ENCODE measurements at regions not wholly inside any gene's neighbourhood (a gene's known extent, or its start where the extent isn't known, plus 50 kb on each side); places are given as distances from the start of the nearest gene placed in this dataset.

- Histone ChIP-seq H3K27me3 (ENCODE audit: control insufficient read depth, insufficient read depth, low read length) (no peaks in the 10 kb centered on the region), H3K4me3 (ENCODE audit: low read length) (no peak overlapping the region), H3K27ac (ENCODE audit: low read length) (no peak overlapping the region), H3K9me3 (ENCODE audit: control insufficient read depth, insufficient read depth, low read length) (no peaks in the 10 kb centered on the region), H3K36me3 (ENCODE audit: control insufficient read depth, insufficient read depth, low read length) (no peaks in the 10 kb centered on the region), H3K4me1 (ENCODE audit: control insufficient read depth, insufficient read depth, low read length) (no peaks in the 10 kb centered on the region)
- DNase-seq (ENCODE audit: low read depth, low spot score): no peak
- no CpG with 5 or more reads among the region's 8 CpGs for WGBS (ENCODE audit: insufficient coverage, insufficient read length)
Observed at GRCh38 chr6:14699803-14700601, 545.9 kb upstream of the JARID2 start.

GRCh38 chr6:14701946-14702345 lies 543.9 kb upstream of the JARID2 start:
- no peak overlapping the region for H3K4me3 ChIP-seq (ENCODE audit: low read length)
- WGBS (ENCODE audit: insufficient coverage, insufficient read length): no CpG with 5 or more reads among the region's 4 CpGs

GRCh38 chr6:14702678-14703077 lies 543.2 kb upstream of the JARID2 start:
- no peak for DNase-seq (ENCODE audit: low read depth, low spot score)
- no peaks in the 10 kb centered on the region for H3K4me1 ChIP-seq (ENCODE audit: control insufficient read depth, insufficient read depth, low read length)
- no peaks in the 10 kb centered on the region for H3K27me3 ChIP-seq (ENCODE audit: control insufficient read depth, insufficient read depth, low read length)
- no peaks in the 10 kb centered on the region for H3K9me3 ChIP-seq (ENCODE audit: control insufficient read depth, insufficient read depth, low read length)
- WGBS (ENCODE audit: insufficient coverage, insufficient read length): no CpG with 5 or more reads among the region's 5 CpGs
- no peak overlapping the region for H3K27ac ChIP-seq (ENCODE audit: low read length)
- no peaks in the 10 kb centered on the region for H3K36me3 ChIP-seq (ENCODE audit: control insufficient read depth, insufficient read depth, low read length)
- no peak overlapping the region for H3K4me3 ChIP-seq (ENCODE audit: low read length)

More at GRCh38 chr6:14701946-14702345, 543.9 kb upstream of the JARID2 start:
- no peaks in the 10 kb centered on the region for H3K9me3 ChIP-seq (ENCODE audit: control insufficient read depth, insufficient read depth, low read length)
- H3K36me3 ChIP-seq (ENCODE audit: control insufficient read depth, insufficient read depth, low read length): no peaks in the 10 kb centered on the region
- no peak for DNase-seq (ENCODE audit: low read depth, low spot score)
- no peaks in the 10 kb centered on the region for H3K4me1 ChIP-seq (ENCODE audit: control insufficient read depth, insufficient read depth, low read length)
- H3K27me3 ChIP-seq (ENCODE audit: control insufficient read depth, insufficient read depth, low read length): no peaks in the 10 kb centered on the region
- H3K27ac ChIP-seq (ENCODE audit: low read length): no peak overlapping the region

GRCh38 chr6:14703586-14703985 lies 542.3 kb upstream of the JARID2 start:
- Histone ChIP-seq H3K9me3 (ENCODE audit: control insufficient read depth, insufficient read depth, low read length) (no peaks in the 10 kb centered on the region), H3K36me3 (ENCODE audit: control insufficient read depth, insufficient read depth, low read length) (no peaks in the 10 kb centered on the region), H3K4me3 (ENCODE audit: low read length) (no peak overlapping the region), H3K27ac (ENCODE audit: low read length) (no peak overlapping the region), H3K27me3 (ENCODE audit: control insufficient read depth, insufficient read depth, low read length) (no peaks in the 10 kb centered on the region), H3K4me1 (ENCODE audit: control insufficient read depth, insufficient read depth, low read length) (no peaks in the 10 kb centered on the region)
- no CpG with 5 or more reads among the region's 5 CpGs for WGBS (ENCODE audit: insufficient coverage, insufficient read length)
- DNase-seq (ENCODE audit: low read depth, low spot score): no peak

GRCh38 chr6:14704383-14705271 lies 541.2 kb upstream of the JARID2 start:
- DNase-seq (ENCODE audit: low read depth, low spot score): no peak

GRCh38 chr6:14705841-14706377 lies 540.0 kb upstream of the JARID2 start:
- Histone ChIP-seq H3K27me3 (ENCODE audit: control insufficient read depth, insufficient read depth, low read length) (no peaks in the 10 kb centered on the region), H3K4me3 (ENCODE audit: low read length) (no peak overlapping the region), H3K4me1 (ENCODE audit: control insufficient read depth, insufficient read depth, low read length) (no peaks in the 10 kb centered on the region), H3K36me3 (ENCODE audit: control insufficient read depth, insufficient read depth, low read length) (no peaks in the 10 kb centered on the region), H3K9me3 (ENCODE audit: control insufficient read depth, insufficient read depth, low read length) (no peaks in the 10 kb centered on the region), H3K27ac (ENCODE audit: low read length) (no peak overlapping the region)
- DNase-seq (ENCODE audit: low read depth, low spot score): no peak
- WGBS (ENCODE audit: insufficient coverage, insufficient read length): no CpG with 5 or more reads among the region's 4 CpGs

More at GRCh38 chr6:14704383-14705271, 541.2 kb upstream of the JARID2 start:
- H3K4me1 ChIP-seq (ENCODE audit: control insufficient read depth, insufficient read depth, low read length): no peaks in the 10 kb centered on the region
- H3K9me3 ChIP-seq (ENCODE audit: control insufficient read depth, insufficient read depth, low read length): no peaks in the 10 kb centered on the region
- no peak overlapping the region for H3K27ac ChIP-seq (ENCODE audit: low read length)
- H3K4me3 ChIP-seq (ENCODE audit: low read length): no peak overlapping the region
- H3K27me3 ChIP-seq (ENCODE audit: control insufficient read depth, insufficient read depth, low read length): no peaks in the 10 kb centered on the region
- WGBS (ENCODE audit: insufficient coverage, insufficient read length): no CpG with 5 or more reads among the region's 10 CpGs
- no peaks in the 10 kb centered on the region for H3K36me3 ChIP-seq (ENCODE audit: control insufficient read depth, insufficient read depth, low read length)

GRCh38 chr6:14706378-14706929 lies 539.4 kb upstream of the JARID2 start:
- no peaks in the 10 kb centered on the region for H3K36me3 ChIP-seq (ENCODE audit: control insufficient read depth, insufficient read depth, low read length)
- no peaks in the 10 kb centered on the region for H3K4me1 ChIP-seq (ENCODE audit: control insufficient read depth, insufficient read depth, low read length)
- no peak overlapping the region for H3K27ac ChIP-seq (ENCODE audit: low read length)
- H3K27me3 ChIP-seq (ENCODE audit: control insufficient read depth, insufficient read depth, low read length): no peaks in the 10 kb centered on the region
- no CpG with 5 or more reads among the region's 12 CpGs for WGBS (ENCODE audit: insufficient coverage, insufficient read length)
- no peak overlapping the region for H3K4me3 ChIP-seq (ENCODE audit: low read length)
- H3K9me3 ChIP-seq (ENCODE audit: control insufficient read depth, insufficient read depth, low read length): no peaks in the 10 kb centered on the region
- no peak for DNase-seq (ENCODE audit: low read depth, low spot score)

- H3K36me3 ChIP-seq (ENCODE audit: control insufficient read depth, insufficient read depth, low read length): no peaks in the 10 kb centered on the region
- no peak overlapping the region for H3K4me3 ChIP-seq (ENCODE audit: low read length)
- no peaks in the 10 kb centered on the region for H3K4me1 ChIP-seq (ENCODE audit: control insufficient read depth, insufficient read depth, low read length)
- H3K9me3 ChIP-seq (ENCODE audit: control insufficient read depth, insufficient read depth, low read length): no peaks in the 10 kb centered on the region
- DNase-seq (ENCODE audit: low read depth, low spot score): no peak
- no peak overlapping the region for H3K27ac ChIP-seq (ENCODE audit: low read length)
- H3K27me3 ChIP-seq (ENCODE audit: control insufficient read depth, insufficient read depth, low read length): no peaks in the 10 kb centered on the region
Observed at GRCh38 chr6:14707276-14707675, 538.6 kb upstream of the JARID2 start.

GRCh38 chr6:14707971-14708465 lies 537.9 kb upstream of the JARID2 start:
- no peak for DNase-seq (ENCODE audit: low read depth, low spot score)
- Histone ChIP-seq H3K27ac (ENCODE audit: low read length) (no peak overlapping the region), H3K9me3 (ENCODE audit: control insufficient read depth, insufficient read depth, low read length) (no peaks in the 10 kb centered on the region), H3K27me3 (ENCODE audit: control insufficient read depth, insufficient read depth, low read length) (no peaks in the 10 kb centered on the region), H3K36me3 (ENCODE audit: control insufficient read depth, insufficient read depth, low read length) (no peaks in the 10 kb centered on the region), H3K4me1 (ENCODE audit: control insufficient read depth, insufficient read depth, low read length) (no peaks in the 10 kb centered on the region), H3K4me3 (ENCODE audit: low read length) (no peak overlapping the region)
- 100% methylated on average over 1 of the region's 2 CpGs for WGBS (ENCODE audit: insufficient coverage, insufficient read length)

- H3K4me1 ChIP-seq (ENCODE audit: control insufficient read depth, insufficient read depth, low read length): no peaks in the 10 kb centered on the region
- no peak overlapping the region for H3K4me3 ChIP-seq (ENCODE audit: low read length)
- H3K9me3 ChIP-seq (ENCODE audit: control insufficient read depth, insufficient read depth, low read length): no peaks in the 10 kb centered on the region
- no peak overlapping the region for H3K27ac ChIP-seq (ENCODE audit: low read length)
- no peaks in the 10 kb centered on the region for H3K36me3 ChIP-seq (ENCODE audit: control insufficient read depth, insufficient read depth, low read length)
- no CpG with 5 or more reads among the region's 12 CpGs for WGBS (ENCODE audit: insufficient coverage, insufficient read length)
- no peak for DNase-seq (ENCODE audit: low read depth, low spot score)
- no peaks in the 10 kb centered on the region for H3K27me3 ChIP-seq (ENCODE audit: control insufficient read depth, insufficient read depth, low read length)
Observed at GRCh38 chr6:14709066-14709670, 536.7 kb upstream of the JARID2 start.
